ENCODE measurements at regions not wholly inside any gene's neighbourhood (a gene's known extent, or its start where the extent isn't known, plus 50 kb on each side); places are given as distances from the start of the nearest gene placed in this dataset.

DNA sequence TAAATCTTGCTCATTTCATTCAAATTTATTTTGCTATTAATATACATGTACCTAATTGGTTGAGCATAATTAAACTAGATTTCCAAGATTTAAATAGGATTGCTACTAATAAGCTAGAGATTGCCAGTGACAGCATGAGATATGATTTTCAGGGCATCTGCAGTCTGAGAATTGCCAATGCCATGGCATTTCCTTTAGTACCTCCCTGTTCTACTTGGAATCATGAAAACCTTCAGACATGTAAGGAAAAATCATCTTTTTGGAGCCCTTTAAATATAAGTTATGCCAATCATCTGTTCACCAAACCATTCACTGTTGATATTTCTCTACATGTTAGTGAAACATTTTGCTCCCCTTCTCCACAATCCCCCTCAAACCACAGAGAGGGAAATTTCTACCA lies 691.4 kb downstream of the DNAH5 start:
- no peaks in the 10 kb centered on the region for H3F3A ChIP-seq (ENCODE audit: low read depth)
- no peak for TF ChIP-seq EZH2 (IDR thresholded peaks at IDR 0.05)
- no peak for TF ChIP-seq EZH2phosphoT487 (IDR thresholded peaks at IDR 0.05)
- no peak for TF ChIP-seq CTCF (IDR thresholded peaks at IDR 0.05)
- no peaks in the 10 kb centered on the region for H3K9me3 ChIP-seq (ENCODE audit: low read depth)
- no peak overlapping the region for H3K4me2 ChIP-seq
- H3K27me3 ChIP-seq: no peaks in the 10 kb centered on the region
- H3K36me3 ChIP-seq: no peaks in the 10 kb centered on the region
- Mint-ChIP-seq H3K4me1 (no peaks in the 10 kb centered on the region), H3K27ac (no peak overlapping the region), H3K4me3 (no peak overlapping the region), H3K36me3 (no peaks in the 10 kb centered on the region), H3K27me3 (ENCODE audit: insufficient read depth, low read depth) (peaks cover 5% of the 10 kb centered on the region), H3K9me3 (no peaks in the 10 kb centered on the region)
- H4K20me1 ChIP-seq (ENCODE audit: low read depth): no peaks in the 10 kb centered on the region
- no peaks in the 10 kb centered on the region for H3K4me1 ChIP-seq
- no peaks in the 10 kb centered on the region for H3K79me2 ChIP-seq (ENCODE audit: low read depth)
- no peak overlapping the region for H2AFZ ChIP-seq (replicated peaks)
- DNase-seq (ENCODE audit: low spot score): no peak
- H3K27ac ChIP-seq: no peak overlapping the region
- no peak overlapping the region for H3K4me3 ChIP-seq
- H3K9ac ChIP-seq: no peak overlapping the region

- Histone ChIP-seq H3K4me3 (no peak overlapping the region), H3K9ac (no peak overlapping the region), H4K20me1 (ENCODE audit: low read depth) (no peaks in the 10 kb centered on the region), H3K9me3 (ENCODE audit: low read depth) (no peaks in the 10 kb centered on the region), H3K79me2 (ENCODE audit: low read depth) (no peaks in the 10 kb centered on the region), H3K36me3 (no peaks in the 10 kb centered on the region), H3K27me3 (no peaks in the 10 kb centered on the region), H3F3A (ENCODE audit: low read depth) (no peaks in the 10 kb centered on the region), H3K4me1 (no peaks in the 10 kb centered on the region), H2AFZ (replicated peaks) (no peak overlapping the region), H3K27ac (no peak overlapping the region), H3K4me2 (no peak overlapping the region)
- Mint-ChIP-seq H3K4me1 (no peaks in the 10 kb centered on the region), H3K27ac (no peak overlapping the region), H3K9me3 (no peaks in the 10 kb centered on the region), H3K27me3 (ENCODE audit: insufficient read depth, low read depth) (peaks cover 5% of the 10 kb centered on the region), H3K4me3 (no peak overlapping the region), H3K36me3 (no peaks in the 10 kb centered on the region)
- TF ChIP-seq EZH2 (IDR thresholded peaks at IDR 0.05) (no peak), EZH2phosphoT487 (IDR thresholded peaks at IDR 0.05) (no peak), CTCF (IDR thresholded peaks at IDR 0.05) (no peak)
- DNase-seq (ENCODE audit: low spot score): no peak
Observed at GRCh38 chr5:13252699-13253098, 691.8 kb downstream of the DNAH5 start.

DNA sequence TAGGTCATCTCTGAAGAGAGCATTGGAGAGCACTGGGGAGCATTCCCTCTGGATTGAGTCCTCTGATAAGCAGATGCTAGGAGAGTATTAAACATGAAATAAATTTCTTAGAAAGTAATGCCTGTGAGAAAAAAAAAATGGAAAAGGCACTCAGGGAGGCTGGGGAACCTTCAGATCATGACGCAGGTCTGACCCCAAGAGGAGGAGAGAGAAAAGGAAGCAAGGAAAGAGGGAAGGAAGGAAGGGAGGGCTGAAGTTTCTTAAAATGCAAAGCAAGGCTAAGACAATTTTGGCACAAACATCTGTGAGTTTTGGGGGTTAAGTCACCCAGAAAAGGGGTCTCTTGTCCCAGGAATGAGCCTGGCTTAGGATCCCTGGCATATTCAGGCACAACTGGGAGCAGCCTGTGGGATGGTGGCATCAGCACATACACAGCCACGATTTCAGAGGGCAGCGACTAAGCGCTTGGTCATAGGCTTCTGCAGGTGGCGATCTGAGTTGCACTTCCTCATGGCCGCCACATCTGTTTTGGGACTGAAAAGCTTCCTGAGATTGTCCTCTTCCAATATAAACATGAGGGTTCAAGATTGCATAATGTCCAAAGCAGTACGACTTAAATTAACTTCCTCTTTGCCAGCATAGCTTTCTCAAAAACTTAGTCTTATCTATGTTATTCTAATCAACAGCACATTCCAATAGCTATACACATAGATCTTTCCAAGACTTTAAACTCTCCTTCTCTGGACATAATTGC lies 692.7 kb downstream of the DNAH5 start:
- Mint-ChIP-seq H3K9me3 (no peaks in the 10 kb centered on the region), H3K4me1 (peaks cover under 1% of the 10 kb centered on the region), H3K36me3 (no peaks in the 10 kb centered on the region), H3K27ac (no peak overlapping the region), H3K27me3 (ENCODE audit: insufficient read depth, low read depth) (peaks cover 5% of the 10 kb centered on the region), H3K4me3 (no peak overlapping the region)
- no peak overlapping the region for H3K4me2 ChIP-seq
- H3K4me3 ChIP-seq: no peak overlapping the region
- H3K79me2 ChIP-seq (ENCODE audit: low read depth): no peaks in the 10 kb centered on the region
- TF ChIP-seq CTCF (IDR thresholded peaks at IDR 0.05) (no peak), EZH2 (IDR thresholded peaks at IDR 0.05) (no peak), EZH2phosphoT487 (IDR thresholded peaks at IDR 0.05) (no peak)
- H2AFZ ChIP-seq (replicated peaks): no peak overlapping the region
- no peaks in the 10 kb centered on the region for H3K36me3 ChIP-seq
- H4K20me1 ChIP-seq (ENCODE audit: low read depth): no peaks in the 10 kb centered on the region
- H3K4me1 ChIP-seq: no peaks in the 10 kb centered on the region
- H3K27me3 ChIP-seq: no peaks in the 10 kb centered on the region
- no peaks in the 10 kb centered on the region for H3F3A ChIP-seq (ENCODE audit: low read depth)
- H3K9ac ChIP-seq: no peak overlapping the region
- H3K9me3 ChIP-seq (ENCODE audit: low read depth): no peaks in the 10 kb centered on the region
- H3K27ac ChIP-seq: no peak overlapping the region
- DNase-seq (ENCODE audit: low spot score): no peak
